HL-60 (cell line): ENCODE measurements at regions not wholly inside any gene's neighbourhood (a gene's known extent, or its start where the extent isn't known, plus 50 kb on each side); places are given as distances from the start of the nearest gene placed in this dataset.

Experiments used
- DNase-seq, 2 experiments: peaks; one replicate each; pipeline ENCODE4 v3.0.0-alpha.2; 2010 to 2020; ENCODE audit warnings: low read depth in 1 of 2, low spot score in 1 of 2
- H3K27ac ChIP-seq: fragments of 250-450 bp; sonication (Bioruptor Pico); replicated peaks from 2 replicates; pipeline ENCODE4 v1.5.1; 2020; ENCODE audit warnings: mild to moderate bottlenecking, moderate library complexity
- H3K27me3 ChIP-seq: fragments of 250-450 bp; sonication (Bioruptor Pico); 2 replicates; pipeline ENCODE4 v1.5.1; 2021; ENCODE audit warnings: mild to moderate bottlenecking, moderate library complexity; ENCODE audit not compliant: insufficient read depth, poor library complexity, severe bottlenecking
- H3K4me3 ChIP-seq: replicated peaks from 2 replicates; pipeline ENCODE4 v1.5.1; 2011; ENCODE audit warnings: mild to moderate bottlenecking, control low read depth, low read length; ENCODE audit not compliant: insufficient read depth
- CTCF ChIP-seq: IDR thresholded peaks from one replicate; pipeline ENCODE4 v1.5.1; 2011; ENCODE audit warnings: low read length, control low read depth, inconsistent platforms; ENCODE audit not compliant: insufficient read depth
- GABPA ChIP-seq: IDR thresholded peaks from 2 replicates; pipeline ENCODE4 v1.6.1; 2012; ENCODE audit warnings: low read depth
- POLR2AphosphoS5 ChIP-seq: IDR thresholded peaks from 2 replicates; pipeline ENCODE4 v1.6.1; 2012; ENCODE audit warnings: low read depth
- REST ChIP-seq: IDR thresholded peaks from 2 replicates; pipeline ENCODE4 v1.6.1; 2012; ENCODE audit warnings: low read depth; ENCODE audit not compliant: insufficient replicate concordance
- SPI1 ChIP-seq: IDR thresholded peaks from 2 replicates; pipeline ENCODE4 v1.6.1; 2012; ENCODE audit warnings: low read depth, mild to moderate bottlenecking, borderline replicate concordance

DNA sequence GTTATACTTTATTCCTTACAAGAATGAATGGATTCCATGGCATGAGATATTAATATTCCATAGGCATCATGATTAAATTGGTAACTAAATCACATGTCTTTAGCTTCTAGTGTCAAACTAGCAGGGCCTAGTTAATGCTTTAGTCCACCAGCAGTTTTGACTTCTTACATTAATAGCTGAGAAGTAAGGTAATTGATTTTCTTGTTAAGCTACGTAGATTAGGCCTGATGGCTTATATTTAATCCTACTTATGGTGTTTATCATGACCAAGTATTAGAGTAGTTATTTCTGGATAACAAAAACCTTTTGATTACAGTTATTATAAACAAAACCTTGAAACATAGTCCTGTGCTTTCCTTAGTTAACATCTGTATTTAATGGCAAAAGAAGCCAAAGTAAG is 184.5 kb downstream of the TANC2 start:
- H3K27ac ChIP-seq = no peak overlapping the region

GRCh38 chr17:63150994-63151464 is 185.0 kb downstream of the TANC2 start:
- TF ChIP-seq POLR2AphosphoS5 = no peak
- no peak for TF ChIP-seq CTCF
- no peak for TF ChIP-seq GABPA
- no peak for TF ChIP-seq SPI1
- no peak for TF ChIP-seq REST
- no peak for DNase-seq
- H3K4me3 ChIP-seq = no peak overlapping the region
- H3K27ac ChIP-seq = no peak overlapping the region
- no peaks in the 10 kb centered on the region for H3K27me3 ChIP-seq

More for the DNA sequence above, 184.5 kb downstream of the TANC2 start:
- H3K4me3 ChIP-seq = no peak overlapping the region
- DNase-seq = no peak
- TF ChIP-seq POLR2AphosphoS5 (no peak), GABPA (no peak), SPI1 (no peak), CTCF (no peak), REST (no peak)
- no peaks in the 10 kb centered on the region for H3K27me3 ChIP-seq

GRCh38 chr17:63151941-63152523 is 186.0 kb downstream of the TANC2 start:
- Histone ChIP-seq H3K27ac (no peak overlapping the region), H3K27me3 (no peaks in the 10 kb centered on the region), H3K4me3 (no peak overlapping the region)
- no peak for DNase-seq
- TF ChIP-seq SPI1 (no peak), POLR2AphosphoS5 (no peak), CTCF (no peak), REST (no peak), GABPA (no peak)
